Aorta (tissue), 5 donors: ENCODE measurements at regions not wholly inside any gene's neighbourhood (a gene's known extent, or its start where the extent isn't known, plus 50 kb on each side); places are given as distances from the start of the nearest gene placed in this dataset.
"Not testable (repeated sequence)": the region's sequence is repeated elsewhere in the genome, so short reads cannot be mapped to it uniquely, and the experiment has no call there.

Experiments used
- ATAC-seq: fragments of 200-7000 bp; cut with Tn5 transposase; one replicate; pipeline ENCODE4 v1.9.1; 2022; ENCODE audit warnings: moderate library complexity; ENCODE audit not compliant: low FRiP score
- DNase-seq, 2 donors: peaks; one replicate each; pipeline ENCODE4 v3.0.0-alpha.2; 2020
- H3K27ac ChIP-seq, 2 donors: one replicate each; pipeline ENCODE4 v1.5.1; 2013; ENCODE audit warnings: low read length in 2 of 2, mild to moderate bottlenecking in 2 of 2, moderate library complexity in 2 of 2, control low read depth in 1 of 2, inconsistent platforms in 1 of 2, low read depth in 1 of 2
- H3K27me3 ChIP-seq, 2 donors: one replicate each; pipeline ENCODE4 v1.6.1; 2013; ENCODE audit warnings: control low read depth in 1 of 2, low read length in 1 of 2, mild to moderate bottlenecking in 1 of 2, moderate library complexity in 1 of 2; ENCODE audit not compliant: insufficient read depth in 2 of 2, control insufficient read depth in 1 of 2
- H3K36me3 ChIP-seq, 2 donors: one replicate each; pipeline ENCODE4 v1.6.1; 2013; ENCODE audit warnings: control low read depth in 1 of 2, low read length in 1 of 2, mild to moderate bottlenecking in 1 of 2; ENCODE audit not compliant: insufficient read depth in 2 of 2, control insufficient read depth in 1 of 2
- H3K4me1 ChIP-seq, 2 donors: one replicate each; pipeline ENCODE4 v1.6.1; 2013; ENCODE audit warnings: low read length in 2 of 2, control low read depth in 1 of 2, mild to moderate bottlenecking in 1 of 2, moderate library complexity in 1 of 2; ENCODE audit not compliant: insufficient read depth in 2 of 2, control insufficient read depth in 1 of 2
- H3K4me3 ChIP-seq, 2 donors: one replicate each; pipeline ENCODE4 v1.5.1; 2013; ENCODE audit warnings: low read length in 2 of 2, control low read depth in 1 of 2, mild to moderate bottlenecking in 1 of 2
- H3K9me3 ChIP-seq: one replicate; pipeline ENCODE4 v1.6.1; 2013; ENCODE audit warnings: mild to moderate bottlenecking, low read length; ENCODE audit not compliant: control insufficient read depth
- WGBS, 2 donors: extraction: QIAGEN DNeasy Blood & Tissue Kit; methylation state at CpG; one replicate each; pipeline ENCODE4 v1.1.7; 2013; 5-methylcytosine and 5-hydroxymethylcytosine counted together
- intact Hi-C, 2 donors: fragments of 100-400 bp; cut with DNase I; formaldehyde crosslinking; loops; one replicate each; pipeline versions ENCODE4 v1.14.2 to v1.15.0; 2022
- donor health status: healthy with polysubstance abuse.
- donor health status: Bipolar disorder and iron deficiency.
- donor health status: DM: no; HTN: no; CAD: no.
- donor health status: DM: no; HTN: no; CAD: no.
- donor health status: DM: yes; HTN: yes; CAD: no.

DNA sequence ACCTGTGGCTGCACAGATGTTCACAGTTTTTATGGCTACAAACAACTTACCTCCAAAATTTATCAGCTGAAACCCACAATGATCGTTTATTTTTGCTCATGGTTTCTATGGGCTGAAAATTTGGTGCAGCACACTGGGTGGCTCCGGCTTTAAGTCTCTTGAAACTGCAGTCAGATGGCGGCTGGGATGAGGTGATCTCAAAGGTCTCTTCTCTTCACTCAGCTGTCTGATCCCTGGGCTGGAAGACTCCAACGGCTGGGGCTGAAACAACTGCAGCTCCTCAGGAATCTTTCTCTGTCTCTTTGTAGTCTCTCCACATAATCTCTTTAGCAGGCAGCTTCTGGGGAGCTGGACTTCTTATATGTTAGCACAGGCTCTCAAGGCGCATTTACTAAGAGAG, 117.3 kb upstream of the FAT3 start:
- no peak for ATAC-seq
- Histone ChIP-seq H3K36me3 (no peaks in the 10 kb centered on the region), H3K4me1 (no peaks in the 10 kb centered on the region), H3K9me3 (no peaks in the 10 kb centered on the region), H3K27me3 (no peaks in the 10 kb centered on the region), H3K27ac (no peak overlapping the region), H3K4me3 (no peak overlapping the region)
- DNase-seq, result no peak
- WGBS, 2 donors, result 79 to 80% methylated on average over 5 of the region's 5 CpGs
- intact Hi-C loops, result no loop called here

DNA sequence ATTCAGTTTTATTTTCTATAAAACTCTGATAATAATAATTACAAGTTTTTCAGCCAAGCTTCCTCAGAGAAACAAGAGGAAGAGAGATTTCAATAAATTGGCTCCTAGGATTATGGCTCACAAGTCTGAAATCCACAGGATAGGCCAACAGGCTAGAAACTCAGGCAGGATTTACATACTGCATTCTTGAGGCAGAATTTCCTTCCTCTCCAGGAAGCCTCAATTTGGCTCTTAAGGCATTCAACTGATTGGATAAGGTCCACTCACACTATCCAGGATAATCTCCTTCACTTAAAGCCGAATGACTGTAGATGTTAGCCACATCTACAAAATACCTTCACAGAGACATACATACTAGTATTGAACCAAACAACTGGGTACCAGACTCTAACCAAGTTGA, 120.3 kb upstream of the FAT3 start:
- Histone ChIP-seq H3K36me3 (no peaks in the 10 kb centered on the region), H3K27ac (no peak overlapping the region), H3K4me1 (no peaks in the 10 kb centered on the region), H3K4me3 (no peak overlapping the region), H3K9me3 (no peaks in the 10 kb centered on the region), H3K27me3 (no peaks in the 10 kb centered on the region)
- no peak for ATAC-seq
- DNase-seq, result no peak
- intact Hi-C loops, result no loop called here
- 85 to 89% methylated on average over 1 of the region's 1 CpG for WGBS, 2 donors

DNA sequence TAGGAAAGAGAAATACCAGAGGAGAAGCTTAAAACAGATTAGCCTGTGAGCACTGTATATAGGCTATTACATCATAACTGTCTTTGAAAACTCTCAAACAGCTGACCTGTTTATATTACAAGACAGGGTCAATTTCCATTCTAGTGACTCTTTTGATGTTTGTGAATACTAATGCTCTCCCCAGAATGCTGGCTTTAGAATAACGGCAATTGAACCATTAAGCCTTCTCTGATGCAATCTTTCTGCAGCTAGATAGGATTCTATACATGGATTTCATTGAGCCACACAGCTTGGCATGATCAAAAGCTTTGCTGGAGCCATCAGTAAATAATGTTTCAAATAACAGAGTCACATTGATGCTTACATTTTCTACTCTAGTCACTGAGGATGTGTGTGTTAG, 122.7 kb upstream of the FAT3 start:
- ATAC-seq, result no peak
- no peak for DNase-seq
- 72 to 76% methylated on average over 1 of the region's 1 CpG for WGBS, 2 donors
- Histone ChIP-seq H3K27ac (no peak overlapping the region), H3K4me1 (no peaks in the 10 kb centered on the region), H3K4me3 (no peak overlapping the region), H3K27me3 (no peaks in the 10 kb centered on the region), H3K9me3 (no peaks in the 10 kb centered on the region), H3K36me3 (no peaks in the 10 kb centered on the region)
- intact Hi-C loops, result no loop called here

DNA sequence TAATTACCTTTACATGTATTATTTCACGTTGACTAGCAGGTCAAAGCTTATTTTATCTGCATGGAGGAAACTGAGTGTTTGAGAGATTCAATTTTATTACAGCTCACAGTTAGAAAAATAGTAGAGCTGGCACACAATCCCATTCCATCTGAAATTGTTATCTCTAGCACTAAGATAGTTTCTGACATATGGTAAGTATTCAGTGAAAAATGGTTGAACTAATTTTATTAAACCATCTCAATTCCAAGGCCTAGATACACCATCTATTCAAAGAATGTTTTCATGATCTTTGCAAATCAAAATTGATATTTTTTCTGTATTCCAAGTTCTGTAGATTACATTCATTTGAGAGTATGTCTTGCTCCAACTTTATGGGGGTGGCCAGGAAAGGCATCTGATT, 125.4 kb upstream of the FAT3 start:
- no peak overlapping the region for H3K4me3 ChIP-seq
- no peak for DNase-seq
- no peaks in the 10 kb centered on the region for H3K27me3 ChIP-seq
- intact Hi-C loops, result no loop called here
- no peaks in the 10 kb centered on the region for H3K9me3 ChIP-seq
- ATAC-seq, result no peak
- H3K36me3 ChIP-seq, result no peaks in the 10 kb centered on the region
- no peak overlapping the region for H3K27ac ChIP-seq
- WGBS, 2 donors, result 48 to 50% methylated on average over 1 of the region's 1 CpG
- no peaks in the 10 kb centered on the region for H3K4me1 ChIP-seq

DNA sequence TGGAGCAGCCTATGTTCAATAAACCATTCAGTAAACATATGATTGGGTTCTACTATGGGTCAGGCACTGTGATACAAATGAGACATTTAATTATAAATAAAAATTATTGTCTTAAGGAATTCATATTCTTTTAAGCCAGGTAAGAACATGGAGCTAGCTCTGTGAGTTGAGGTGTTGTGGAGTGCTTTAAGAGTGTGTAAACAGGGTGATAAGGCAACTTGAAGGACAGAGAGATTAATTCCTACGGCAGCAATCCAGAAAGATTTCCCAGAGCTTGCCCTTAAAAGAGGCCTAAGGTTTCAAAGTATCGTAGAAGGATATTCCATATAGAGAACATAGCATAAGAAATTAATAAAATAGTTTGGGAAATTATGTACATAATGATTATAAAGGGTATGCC, 126.4 kb upstream of the FAT3 start:
- DNase-seq (no peak), ATAC-seq (no peak)
- intact Hi-C loops, result no loop called here
- Histone ChIP-seq H3K4me1 (no peaks in the 10 kb centered on the region), H3K27me3 (no peaks in the 10 kb centered on the region), H3K9me3 (no peaks in the 10 kb centered on the region), H3K4me3 (no peak overlapping the region), H3K27ac (no peak overlapping the region), H3K36me3 (no peaks in the 10 kb centered on the region)
- WGBS, 2 donors, result 91 to 97% methylated on average over 2 of the region's 2 CpGs

DNA sequence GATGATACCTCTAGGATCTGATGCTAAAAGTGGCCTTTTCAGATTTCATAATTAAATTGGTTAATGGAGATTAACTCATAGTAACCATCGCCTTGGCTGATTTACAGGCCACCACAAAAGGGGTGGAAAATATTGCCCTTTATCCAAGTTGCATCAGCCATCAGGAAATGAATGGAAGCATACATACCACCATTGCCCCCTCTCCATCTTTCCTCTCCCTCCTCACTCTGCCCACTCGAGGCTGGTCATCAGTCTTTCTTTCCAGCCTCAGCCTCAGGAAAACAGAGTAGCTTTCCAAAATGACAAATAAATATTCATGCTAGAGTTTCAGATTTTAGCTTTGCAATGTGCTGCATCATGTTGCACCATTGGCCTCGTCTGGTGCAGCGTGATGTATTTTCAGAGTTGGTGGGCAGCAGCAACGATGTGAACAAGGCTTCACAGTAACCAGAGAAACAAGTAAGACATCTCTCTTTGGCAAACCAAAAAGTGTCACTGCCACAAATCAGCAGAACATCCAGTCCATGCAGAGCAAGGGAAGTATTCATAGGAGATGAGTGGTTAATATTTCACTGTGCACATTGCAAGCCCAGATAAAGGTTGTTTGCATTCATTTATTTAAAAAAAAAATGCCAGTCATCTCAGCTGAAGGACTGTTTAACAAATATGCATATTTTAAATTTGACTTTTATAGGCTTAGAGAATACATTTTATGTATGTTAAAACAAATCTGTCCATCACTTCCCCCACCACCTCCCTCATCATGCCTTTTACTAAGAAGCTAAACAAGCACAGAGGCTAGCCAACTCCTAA, 136.7 kb upstream of the FAT3 start:
- Histone ChIP-seq H3K9me3 (no peaks in the 10 kb centered on the region), H3K4me3 (no peak overlapping the region), H3K27me3 (peaks cover 0 to 1% of the 10 kb centered on the region in 2 donors), H3K36me3 (no peaks in the 10 kb centered on the region), H3K27ac (no peak overlapping the region), H3K4me1 (no peaks in the 10 kb centered on the region)
- 61 to 63% methylated on average over 5 of the region's 5 CpGs for WGBS, 2 donors
- ATAC-seq (no peak), DNase-seq (no peak)
- intact Hi-C loops, result no loop called here

DNA sequence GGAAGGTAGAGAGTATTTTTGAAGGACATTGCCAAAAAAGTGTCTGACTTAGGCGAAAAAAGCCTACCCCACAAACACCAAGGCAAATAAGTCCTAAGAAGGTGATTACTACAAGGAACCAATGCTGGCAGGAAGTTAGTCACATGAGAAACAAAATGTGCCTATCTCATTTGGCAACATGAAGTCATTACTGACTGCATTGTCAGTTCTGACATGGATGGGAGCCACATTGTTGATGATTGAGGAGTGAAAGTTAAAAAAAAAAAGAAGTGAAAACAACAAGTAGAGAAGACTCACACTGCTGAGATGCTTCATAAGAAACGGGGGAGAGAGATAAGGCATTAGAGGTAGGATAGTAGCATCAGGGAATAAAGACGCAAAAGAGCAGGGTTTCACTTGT, 141.5 kb upstream of the FAT3 start:
- H3K4me1 ChIP-seq, result no peaks in the 10 kb centered on the region
- H3K36me3 ChIP-seq, result no peaks in the 10 kb centered on the region
- 65 to 68% methylated on average over 3 of the region's 3 CpGs for WGBS, 2 donors
- H3K4me3 ChIP-seq, result no peak overlapping the region
- DNase-seq (no peak), ATAC-seq (no peak)
- intact Hi-C loops, result no loop called here
- peaks cover 0 to 1% of the 10 kb centered on the region in 2 donors for H3K27me3 ChIP-seq
- H3K9me3 ChIP-seq, result no peaks in the 10 kb centered on the region
- no peak overlapping the region for H3K27ac ChIP-seq

DNA sequence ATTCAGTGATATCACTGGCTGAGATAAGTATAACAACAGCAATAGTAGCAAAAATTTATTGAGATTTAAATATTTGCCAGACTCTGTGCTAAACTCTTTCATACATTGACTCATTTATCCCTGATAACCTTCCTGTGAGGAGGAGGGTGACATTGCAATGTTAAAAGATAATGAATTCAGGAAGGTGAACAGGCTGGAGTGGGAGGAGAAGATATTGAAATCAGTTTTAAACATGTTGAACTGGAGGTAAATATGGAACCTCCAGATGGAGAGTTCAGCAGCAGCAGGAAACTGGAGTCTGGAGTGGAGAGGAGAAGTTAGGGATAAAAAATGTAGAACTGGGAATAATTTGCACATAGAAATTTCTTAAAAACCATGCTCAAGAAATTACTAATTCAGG, 142.0 kb upstream of the FAT3 start:
- Histone ChIP-seq H3K27me3 (peaks cover 0 to 1% of the 10 kb centered on the region in 2 donors), H3K4me3 (no peak overlapping the region), H3K27ac (no peak overlapping the region), H3K36me3 (no peaks in the 10 kb centered on the region), H3K9me3 (no peaks in the 10 kb centered on the region), H3K4me1 (no peaks in the 10 kb centered on the region)
- DNase-seq (no peak), ATAC-seq (no peak)
- intact Hi-C loops, result no loop called here

DNA sequence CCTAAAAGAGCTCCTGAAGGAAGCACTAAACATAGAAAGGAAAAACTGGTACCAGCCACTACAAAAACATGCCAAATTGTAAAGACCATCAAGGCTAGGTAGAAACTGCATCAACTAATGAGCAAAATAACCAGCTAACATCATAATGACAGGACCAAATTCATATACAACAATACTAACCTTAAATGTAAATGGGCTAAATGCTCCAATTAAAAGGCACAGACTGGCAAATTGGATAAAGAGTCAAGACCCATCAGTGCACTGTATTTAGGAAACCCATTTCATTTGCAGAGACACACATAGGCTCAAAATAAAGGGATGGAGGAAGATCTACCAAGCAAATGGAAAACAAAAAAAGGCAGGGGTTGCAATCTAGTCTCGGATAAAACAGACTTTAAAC, 150.1 kb upstream of the FAT3 start:
- H3K4me3 ChIP-seq, H3K9me3 ChIP-seq, H3K4me1 ChIP-seq, H3K36me3 ChIP-seq, DNase-seq, H3K27me3 ChIP-seq, intact Hi-C loops, H3K27ac ChIP-seq, ATAC-seq: not testable (repeated sequence)
- 84 to 85% methylated on average over 1 of the region's 1 CpG for whole genome bisulfite sequencing, 2 donors
